Caki2 (cell line): ENCODE measurements at regions not wholly inside any gene's neighbourhood (a gene's known extent, or its start where the extent isn't known, plus 50 kb on each side); places are given as distances from the start of the nearest gene placed in this dataset.
"Not testable (repeated sequence)": the region's sequence is repeated elsewhere in the genome, so short reads cannot be mapped to it uniquely, and the experiment has no call there.

ENCODE experiments used
- DNase-seq: peaks from one replicate; pipeline ENCODE4 v3.0.0-alpha.2; 2015; ENCODE audit warnings: low read depth
- in situ Hi-C: cut with HindIII; loops from 2 replicates; pipeline ENCODE4 v1.10.0; 2016; ENCODE audit warnings: low sequenced_read_pairs, low pct_unique_long_range_greater_than_20kb, mixed read lengths

DNA sequence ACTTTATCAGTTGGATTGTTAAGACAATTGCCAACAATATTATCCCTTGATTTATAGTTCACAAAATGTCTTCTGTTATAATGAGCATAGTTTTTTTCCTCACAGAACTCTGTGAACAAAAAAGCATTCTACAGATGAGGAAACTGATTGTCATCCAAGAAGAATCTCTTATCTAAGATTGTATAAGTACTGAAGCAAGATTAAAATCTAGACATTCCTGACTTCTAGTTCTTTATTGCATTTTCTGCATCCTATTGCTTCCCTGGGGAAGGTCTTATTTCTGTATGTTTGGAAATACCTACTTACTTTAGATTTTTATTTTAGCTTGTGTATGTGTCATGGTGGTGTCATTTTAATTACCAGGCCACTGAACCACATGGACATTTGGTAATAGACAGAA, 884.9 kb upstream of the WWC1 start:
- in situ Hi-C loops = no loop called here
- DNase-seq = no peak

DNA sequence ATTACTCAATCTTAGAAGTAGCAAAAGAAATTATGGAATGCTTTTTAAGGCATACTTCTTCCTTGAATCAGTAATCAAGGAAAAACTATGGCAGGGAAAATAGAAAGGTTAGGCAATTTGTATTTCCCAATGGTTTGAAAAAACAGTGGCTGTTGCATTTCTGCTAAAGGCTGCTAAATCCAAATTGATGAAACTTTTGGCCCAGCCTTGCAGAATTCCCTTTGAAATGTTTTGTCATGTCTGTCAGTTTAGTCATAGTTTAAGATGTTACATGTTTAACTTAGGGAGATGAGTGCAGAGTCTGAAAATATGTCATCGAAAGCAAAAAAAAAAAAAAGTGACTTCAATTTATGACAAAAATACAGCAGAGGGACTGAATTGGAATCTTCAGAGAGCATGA, 878.9 kb upstream of the WWC1 start:
- in situ Hi-C loops = no loop called here

DNA sequence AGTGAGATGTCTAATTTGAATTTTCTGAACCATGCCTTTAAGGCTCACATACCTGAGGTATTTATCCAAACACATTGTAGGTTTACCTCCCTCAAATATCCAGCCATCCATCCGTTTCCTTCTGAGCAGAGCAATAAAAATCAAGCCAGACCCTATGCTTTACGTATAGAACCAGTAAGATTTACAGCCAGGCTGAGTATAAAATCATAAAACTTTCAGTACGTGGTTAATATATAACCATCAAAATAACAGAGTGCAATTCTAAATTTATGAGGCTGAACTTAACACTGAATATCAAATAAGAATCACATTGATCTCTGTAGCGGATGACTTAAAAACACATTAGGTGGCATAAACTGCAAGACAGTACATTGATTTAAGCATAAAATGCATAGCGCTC, 877.9 kb upstream of the WWC1 start:
- in situ Hi-C loops = no loop called here
- DNase-seq = no peak

More for the DNA sequence above, 878.9 kb upstream of the WWC1 start:
- DNase-seq = no peak

DNA sequence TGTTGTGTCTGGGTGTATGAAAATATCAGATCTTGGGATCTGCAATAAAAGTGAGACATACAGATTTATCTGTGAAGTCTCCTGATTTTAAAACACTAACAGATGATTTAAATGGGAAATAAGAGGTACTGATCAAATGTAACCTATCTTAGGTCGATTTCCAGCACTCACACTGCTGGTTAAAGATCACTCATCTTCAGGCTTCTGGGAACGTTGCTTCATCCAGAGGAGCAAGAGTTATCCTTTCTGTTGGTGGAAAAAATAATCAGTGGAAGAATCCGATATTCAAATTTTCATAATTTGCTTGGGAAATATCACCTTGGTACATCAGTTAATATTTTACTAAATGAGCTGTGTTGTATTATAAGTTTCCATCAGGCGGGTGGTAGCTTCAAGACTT, 876.8 kb upstream of the WWC1 start:
- no peak for DNase-seq
- in situ Hi-C loops = no loop called here

DNA sequence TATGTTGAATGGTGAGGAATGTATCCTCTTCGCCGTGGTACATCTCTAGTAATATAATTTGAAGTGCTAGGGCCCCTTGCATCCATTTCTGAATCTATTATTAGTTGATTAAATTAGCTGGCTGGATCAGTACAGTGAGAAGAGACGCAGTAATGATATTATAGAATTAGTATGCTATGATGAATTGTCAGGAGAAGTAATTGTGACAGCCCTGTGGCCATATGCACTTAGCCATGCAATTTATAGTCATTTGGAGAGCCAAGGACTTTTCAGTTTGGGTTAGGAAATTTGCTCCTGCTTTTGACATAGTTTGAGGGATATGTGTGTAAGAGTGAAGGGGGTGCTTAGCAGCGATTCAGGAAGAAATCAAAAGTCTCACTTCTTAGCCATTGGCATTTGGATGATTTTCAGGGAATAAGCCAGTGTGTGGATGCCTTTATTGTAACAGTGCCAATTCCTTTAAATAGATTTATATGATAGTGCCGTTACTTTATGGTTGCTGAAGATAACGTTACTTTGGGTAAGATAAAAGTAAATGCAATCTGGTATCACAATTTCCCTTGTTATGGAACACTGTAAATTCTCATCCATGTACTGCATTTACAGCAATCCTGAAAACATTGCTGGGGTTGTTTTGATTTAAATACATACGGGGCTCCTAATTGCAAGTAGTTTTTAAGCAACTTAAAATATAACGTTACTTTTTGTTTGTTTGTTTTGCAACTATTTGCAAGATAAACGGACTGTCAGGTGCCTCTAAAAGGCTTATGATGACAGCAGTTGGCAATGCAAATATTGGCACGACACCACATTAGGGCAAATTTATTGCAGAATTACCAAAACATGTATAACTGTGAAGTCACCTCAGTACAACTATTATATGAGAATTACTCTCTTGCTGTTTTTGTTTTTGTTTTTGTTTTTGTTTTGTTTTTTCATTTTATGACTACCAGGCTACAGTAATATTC, 875.4 kb upstream of the WWC1 start:
- in situ Hi-C loops = no loop called here
- DNase-seq = no peak

DNA sequence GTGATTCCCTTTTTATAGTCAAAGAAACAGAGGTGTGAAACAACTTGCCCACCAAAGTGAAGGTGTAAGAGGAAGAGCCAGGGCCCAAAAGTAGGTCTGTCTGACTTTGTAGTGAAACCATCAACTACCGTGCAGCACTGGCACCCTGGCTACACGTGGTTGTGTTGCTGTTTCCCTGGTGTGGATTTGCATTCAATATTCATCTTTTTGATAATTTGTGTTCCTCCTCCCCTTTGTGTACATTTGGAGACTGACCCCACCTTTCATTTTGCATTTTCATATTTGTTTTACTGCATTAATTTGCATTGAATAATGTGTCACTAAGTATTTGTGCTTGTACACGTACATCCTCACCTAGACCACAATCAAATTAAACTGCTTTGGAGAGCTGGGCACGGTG, 873.8 kb upstream of the WWC1 start:
- in situ Hi-C loops = no loop called here
- no peak for DNase-seq

DNA sequence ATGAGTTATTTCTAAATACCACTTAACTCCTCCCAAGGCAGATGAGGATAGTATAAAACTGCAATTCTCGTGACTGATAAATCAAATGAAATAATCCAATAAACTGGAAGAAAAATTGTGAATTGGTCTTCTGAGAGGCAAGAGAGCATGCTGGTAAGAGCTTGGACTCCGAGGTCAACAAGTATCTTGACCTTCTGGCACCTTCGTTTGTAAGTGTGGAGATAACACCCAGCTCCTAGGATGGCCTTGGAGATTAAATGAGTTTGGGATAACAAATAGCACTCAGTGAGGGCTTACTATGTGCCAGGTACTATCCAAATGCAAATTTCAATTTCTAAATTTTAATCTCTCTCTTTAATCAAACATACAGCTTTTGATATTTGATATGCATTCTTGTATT, 866.3 kb upstream of the WWC1 start:
- DNase-seq = no peak
- in situ Hi-C loops = no loop called here

DNA sequence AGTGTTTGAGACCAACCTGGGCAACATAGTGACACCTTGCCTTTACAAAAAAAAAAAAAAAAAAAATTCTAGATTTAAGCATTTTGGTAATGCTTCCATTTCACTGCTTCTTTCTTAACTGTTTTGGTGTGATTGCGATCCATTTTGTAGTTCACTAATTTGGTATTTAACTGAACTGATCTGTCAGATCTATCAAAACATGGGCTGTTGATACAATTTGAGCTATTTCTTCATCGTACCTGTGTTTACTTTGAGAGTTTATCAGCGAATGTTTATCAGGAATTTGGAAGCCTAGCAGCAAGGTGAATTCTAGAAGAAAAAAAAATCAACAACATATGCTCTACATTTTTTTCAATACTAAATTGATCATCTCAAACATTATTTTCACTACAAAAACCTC, 864.9 kb upstream of the WWC1 start:
- no peak for DNase-seq
- in situ Hi-C loops = no loop called here

DNA sequence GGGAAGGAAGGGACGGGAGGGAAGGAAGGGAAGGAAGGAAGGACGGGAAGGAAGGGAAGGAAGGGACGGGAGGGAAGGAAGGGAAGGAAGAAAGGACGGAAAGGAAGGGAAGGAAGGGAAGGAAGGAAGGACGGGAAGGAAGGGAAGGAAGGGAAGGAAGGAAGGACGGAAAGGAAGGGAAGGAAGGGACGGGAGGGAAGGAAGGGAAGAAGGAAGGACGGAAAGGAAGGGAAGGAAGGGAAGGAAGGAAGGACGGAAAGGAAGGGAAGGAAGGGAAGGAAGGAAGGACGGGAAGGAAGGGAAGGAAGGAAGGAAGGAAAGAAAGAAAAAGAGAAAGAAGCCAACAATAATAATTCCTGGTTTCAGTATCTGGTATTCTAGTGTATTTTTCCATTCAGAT, 863.8 kb upstream of the WWC1 start:
- in situ Hi-C loops, DNase-seq: not testable (repeated sequence)

DNA sequence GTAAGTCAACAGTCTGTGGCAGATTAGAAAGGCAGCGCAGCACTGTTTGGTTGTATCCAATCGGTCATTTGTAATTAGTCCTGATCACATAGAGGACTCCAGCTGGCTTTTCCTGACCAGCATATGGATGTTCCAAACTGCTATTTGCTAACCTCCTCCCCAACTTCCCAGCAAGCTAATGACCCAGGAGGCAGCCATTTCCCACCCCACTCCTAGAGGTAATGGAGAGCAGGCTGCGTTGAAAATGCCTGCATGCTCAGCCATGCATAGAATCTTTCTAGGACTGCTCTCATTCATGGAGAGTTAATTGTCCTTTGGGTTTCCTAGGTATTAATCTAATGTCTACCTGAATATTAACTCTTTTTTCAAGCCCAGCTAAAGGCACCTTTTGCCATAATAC, 850.6 kb upstream of the WWC1 start:
- DNase-seq = no peak
- in situ Hi-C loops = no loop called here

DNA sequence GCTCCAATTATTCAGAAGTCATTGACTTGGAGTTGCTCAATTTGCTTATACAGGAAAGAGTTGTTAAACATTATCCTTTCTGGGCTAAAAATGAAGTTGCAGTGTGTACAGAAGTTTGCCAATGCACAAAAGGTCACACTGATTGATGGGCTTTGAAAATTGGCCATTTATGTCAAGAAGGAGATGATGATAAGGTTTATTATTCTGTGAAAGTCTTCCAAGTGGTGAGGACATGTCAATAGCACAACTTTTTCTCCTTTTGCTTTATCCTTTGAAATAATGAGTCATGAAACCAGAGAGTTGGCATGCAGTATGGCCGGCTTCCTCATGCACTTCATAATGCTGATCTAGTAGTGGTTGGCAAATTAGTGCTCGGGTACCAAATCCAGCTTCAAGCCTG, 848.5 kb upstream of the WWC1 start:
- in situ Hi-C loops = no loop called here
- DNase-seq = peak; percentile 12

DNA sequence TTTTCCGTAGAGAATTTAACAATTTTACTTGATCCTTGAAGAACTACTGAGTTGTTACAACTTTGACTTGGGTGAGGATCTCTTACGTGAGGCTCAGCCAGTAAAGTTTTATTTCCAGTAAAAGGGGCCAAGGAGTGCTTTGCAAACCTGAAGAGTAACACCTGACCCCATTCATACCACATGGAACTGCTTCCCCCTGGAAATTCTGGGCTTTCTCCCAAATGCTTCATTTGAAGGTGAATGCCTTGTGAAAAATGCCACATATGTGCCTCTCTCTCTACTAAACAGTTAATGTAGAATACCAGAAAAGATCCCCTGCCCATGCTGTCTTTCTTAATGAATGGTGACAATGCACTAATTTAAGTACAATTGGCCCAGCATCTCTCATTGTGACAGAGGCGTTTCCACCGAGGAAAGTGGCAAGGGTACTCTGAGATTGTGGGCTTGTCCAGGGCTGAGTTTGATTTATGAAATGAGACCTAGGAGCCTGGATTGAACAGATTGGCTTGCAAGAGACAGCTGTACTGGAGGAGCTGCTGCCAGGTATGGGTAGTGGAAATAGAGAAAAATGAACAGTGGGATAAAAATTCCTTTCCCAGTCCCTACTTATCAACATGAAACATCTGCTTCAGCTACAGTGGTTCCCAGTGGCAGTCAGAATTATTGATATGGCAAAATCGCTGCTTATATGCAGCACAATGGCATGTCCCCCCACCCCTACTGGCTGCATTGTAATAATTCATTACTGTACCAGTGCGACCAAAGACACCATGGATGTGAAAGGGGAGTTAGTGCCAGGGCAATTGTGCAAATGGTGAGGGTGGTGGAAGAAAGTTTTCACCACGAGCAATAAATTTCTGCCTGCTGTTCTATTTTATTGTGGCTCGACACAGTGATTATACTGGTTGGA, 843.7 kb upstream of the WWC1 start:
- in situ Hi-C loops = no loop called here

DNA sequence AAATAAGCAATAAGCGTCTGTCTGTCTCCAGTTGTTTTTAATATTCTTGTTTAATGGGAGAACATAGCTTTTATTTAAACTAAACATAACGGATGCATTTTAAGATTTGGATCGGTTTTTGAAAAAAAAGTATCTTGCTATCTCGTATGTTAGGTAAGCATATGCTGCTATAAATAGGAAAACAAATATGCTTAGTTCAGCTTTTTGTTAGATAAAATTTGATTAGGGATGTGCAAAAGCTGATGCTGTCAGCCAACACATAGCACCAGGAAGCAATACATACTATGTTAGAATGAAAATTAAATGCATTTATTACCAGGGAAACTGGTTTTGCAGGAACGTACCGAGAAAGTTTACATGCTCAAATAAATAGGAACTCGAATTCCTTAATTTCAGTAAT, 843.1 kb upstream of the WWC1 start:
- DNase-seq = no peak
- in situ Hi-C loops = no loop called here

More for the DNA sequence above, 843.7 kb upstream of the WWC1 start:
- no peak for DNase-seq

DNA sequence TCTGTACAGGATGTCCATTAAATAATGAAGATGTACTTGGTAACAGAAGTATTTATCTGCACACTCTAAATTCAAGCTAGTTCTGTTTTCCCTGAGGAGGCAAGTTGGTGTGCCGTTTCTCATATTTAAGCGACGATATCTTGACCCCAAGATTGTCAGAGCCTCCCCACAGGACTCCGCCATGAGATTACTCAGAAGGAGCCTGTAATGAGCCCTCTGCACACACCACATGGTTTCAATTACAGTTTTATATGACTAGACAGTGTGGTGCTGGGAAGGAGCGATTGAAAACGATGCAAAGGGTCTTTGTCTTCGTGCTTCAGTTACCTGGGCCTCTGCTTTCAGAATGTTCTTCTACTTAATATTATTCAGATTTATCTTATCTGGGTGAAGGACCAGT, 840.4 kb upstream of the WWC1 start:
- in situ Hi-C loops = no loop called here
- DNase-seq = no peak

DNA sequence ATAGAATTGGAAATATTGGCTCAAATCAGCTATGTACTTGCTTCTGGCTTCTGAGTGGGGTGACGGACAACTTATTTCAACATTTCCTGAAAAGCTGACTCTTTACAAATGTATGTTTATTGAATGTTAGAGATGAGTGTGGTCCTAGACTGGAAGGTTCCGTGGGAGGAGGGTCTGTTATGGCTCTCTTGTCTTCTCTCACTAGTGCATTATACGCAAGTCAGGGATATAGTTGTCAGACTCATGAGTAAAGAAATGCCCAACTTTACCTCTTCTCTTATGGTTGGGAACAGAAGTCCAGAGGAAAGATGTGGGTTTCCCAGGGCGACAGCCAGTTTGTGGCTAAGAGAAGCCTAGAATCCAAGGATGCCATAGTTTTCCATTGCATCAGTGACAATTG, 839.3 kb upstream of the WWC1 start:
- no peak for DNase-seq
- in situ Hi-C loops = no loop called here

DNA sequence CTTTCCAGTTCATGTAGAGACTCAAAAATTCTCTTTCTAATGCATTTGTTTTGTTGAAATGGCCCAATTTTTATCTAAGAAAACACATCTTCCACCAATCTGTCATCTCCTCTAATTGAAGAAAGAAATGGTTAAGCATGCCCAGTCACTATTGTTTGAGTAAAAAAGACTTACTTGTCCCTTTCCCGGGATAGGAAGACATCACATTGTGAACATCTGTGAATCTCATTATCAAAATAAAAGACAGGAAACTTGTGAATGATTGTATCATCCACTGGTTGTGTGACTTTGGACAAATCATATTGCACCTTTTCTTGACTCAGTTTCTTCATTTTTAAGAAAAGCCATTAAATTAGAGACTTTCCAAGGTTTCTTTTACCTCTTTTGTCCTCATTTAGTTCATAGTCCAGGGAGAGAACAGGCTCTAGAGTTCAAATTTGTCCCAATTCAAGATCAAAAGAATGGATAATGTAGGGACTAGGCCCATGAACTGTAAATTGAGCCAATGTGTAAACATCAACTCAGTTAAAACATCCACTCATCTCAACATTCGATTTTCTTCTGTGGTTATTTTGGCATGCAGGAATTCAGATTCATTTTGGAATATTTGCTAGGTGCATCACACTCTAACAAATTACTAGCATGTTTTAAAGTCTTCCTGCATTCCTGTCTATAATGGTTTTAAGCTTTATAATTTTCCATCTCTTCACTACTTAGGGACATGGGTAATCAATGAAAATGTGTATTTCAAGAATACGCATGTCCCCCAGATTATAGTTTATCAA, 838.0 kb upstream of the WWC1 start:
- in situ Hi-C loops = no loop called here
- DNase-seq = no peak

DNA sequence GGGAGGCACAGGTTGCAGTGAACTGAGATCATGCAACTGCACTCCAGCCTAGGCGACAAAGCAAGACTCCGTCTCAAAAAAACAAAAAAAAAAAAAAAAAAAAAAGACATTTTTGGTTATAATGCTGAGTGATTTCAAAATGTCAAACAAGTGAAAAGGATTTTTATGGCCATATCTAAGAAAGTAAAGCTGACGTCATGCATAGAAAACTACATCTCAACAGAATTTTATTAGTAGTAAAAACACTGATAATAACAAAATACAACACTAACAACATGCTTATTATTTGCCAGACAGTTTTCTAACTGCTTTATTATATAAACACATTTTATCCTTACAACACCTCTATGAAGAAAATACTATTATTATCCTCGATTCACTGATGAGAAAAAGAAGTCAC, 833.0 kb upstream of the WWC1 start:
- DNase-seq = no peak
- in situ Hi-C loops = no loop called here

DNA sequence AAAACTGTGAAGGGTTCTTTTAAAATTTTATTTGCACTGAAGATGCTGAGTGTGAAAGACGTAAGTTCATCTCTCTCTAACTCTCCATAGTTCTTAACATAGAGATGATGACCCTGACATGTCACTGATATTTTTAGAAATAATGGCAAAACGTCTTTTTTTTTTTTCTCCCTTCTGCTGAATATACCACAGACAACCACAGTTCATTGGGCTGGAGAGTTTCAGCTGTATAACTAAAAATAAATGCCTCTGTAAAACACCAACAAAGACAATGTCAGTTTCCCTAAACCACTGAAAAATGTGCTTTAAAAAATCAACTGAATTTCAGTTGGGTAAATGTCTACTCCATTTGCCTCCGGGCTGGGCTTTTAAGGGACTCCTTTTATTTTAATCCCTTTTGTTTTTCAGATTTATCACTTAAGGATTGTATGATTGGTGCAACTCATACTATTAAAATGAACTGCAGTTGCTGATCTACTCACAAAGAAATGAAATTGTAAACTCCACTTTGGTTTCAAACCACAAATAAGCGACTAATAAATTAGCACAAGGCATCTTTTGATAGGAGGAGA, 830.9 kb upstream of the WWC1 start:
- in situ Hi-C loops = no loop called here

More for the DNA sequence above, 830.9 kb upstream of the WWC1 start:
- no peak for DNase-seq
